Pancreas (tissue), 10 donors: ENCODE measurements at regions not wholly inside any gene's neighbourhood (a gene's known extent, or its start where the extent isn't known, plus 50 kb on each side); places are given as distances from the start of the nearest gene placed in this dataset.

Source experiments
- ATAC-seq, 4 donors: fragments of 200-7000 bp; cut with Tn5 transposase; one replicate each; pipeline versions ENCODE4 v1.8.0 to v1.9.1; 2020; ENCODE audit warnings: mild to moderate bottlenecking in 4 of 4, moderate library complexity in 4 of 4
- DNase-seq, 6 donors: peaks; one replicate each; pipeline ENCODE4 v3.0.0-alpha.2; 2020
- FAIRE-seq: peaks from 2 replicates; lab custom pipeline; 2012; peaks lifted over from hg19 to GRCh38; lab: Jason Lieb, UNC
- H3K27ac ChIP-seq, 4 donors: fragments of 200-600 bp; sonication (generic); 1 replicate in 3 of 4; 2 replicates in 1 of 4; pipeline versions ENCODE4 v1.5.0 to v1.8.0; 2020
- H3K27me3 ChIP-seq, 4 donors: fragments of 200-600 bp; one replicate each; pipeline ENCODE4 v1.8.0; 2021
- H3K36me3 ChIP-seq, 3 donors: fragments of 200-600 bp; sonication (generic) in 1 of 3; one replicate each; pipeline versions ENCODE4 v1.5.0 to v1.8.0; 2020 to 2021
- H3K4me1 ChIP-seq, 3 donors: fragments of 200-600 bp; one replicate each; pipeline ENCODE4 v1.8.0; 2021
- H3K4me3 ChIP-seq, 4 donors: fragments of 200-600 bp; sonication (generic) in 2 of 4; one replicate each; pipeline versions ENCODE4 v1.5.0 to v1.8.0; 2020 to 2021
- H3K9me3 ChIP-seq, 4 donors: fragments of 200-600 bp; one replicate each; pipeline ENCODE4 v1.8.0; 2021
- CTCF ChIP-seq, 4 donors: fragments of 200-600 bp; sonication (generic) in 3 of 4; IDR thresholded peaks; one replicate each; pipeline versions ENCODE4 v1.5.0 to v1.8.0; 2021; ENCODE audit warnings: antibody characterized with exemption in 4 of 4
- WGBS, 2 donors: extraction: QIAGEN DNeasy Blood & Tissue Kit; methylation state at CpG; one replicate each; pipeline ENCODE4 v1.1.7; 2013; 5-methylcytosine and 5-hydroxymethylcytosine counted together
- intact Hi-C, 3 donors: fragments of 100-400 bp; cut with DNase I; formaldehyde crosslinking; loops; one replicate each; pipeline versions ENCODE4 v1.11.1 to v1.14.2; 2022
- donor health status: healthy with polysubstance abuse.
- donor health status: DM: no; HTN: no; CAD: no; lungs with moderate emphysema.
- donor health status: DM: no; HTN: no; CAD: no.
- donor health status: control.
- donor health status: control.
- donor health status: Bipolar disorder and iron deficiency.
- donor health status: DM: yes; HTN: yes; CAD: no.
- donor health status: DM: no; HTN: no; CAD: no.
- donor health status: DM: no; HTN: no; CAD: no.
- donor health status: DM: yes; HTN: yes; CAD: no.

GRCh38 chr6:14226051-14226660, 108.6 kb downstream of the CD83 start:
- H3K27me3 ChIP-seq = no peaks in the 10 kb centered on the region
- intact Hi-C loops = no loop called here

GRCh38 chr6:14228571-14228970, 111.0 kb downstream of the CD83 start:
- ATAC-seq (peak in 1 of 4 donors; percentile 49), DNase-seq (no peak), FAIRE-seq (no peak)
- 58 to 62% methylated on average over 7 of the region's 7 CpGs for WGBS, 2 donors
- Histone ChIP-seq H3K4me1 (no peaks in the 10 kb centered on the region), H3K27ac (no peak overlapping the region), H3K36me3 (no peaks in the 10 kb centered on the region), H3K9me3 (no peaks in the 10 kb centered on the region), H3K4me3 (no peak overlapping the region), H3K27me3 (no peaks in the 10 kb centered on the region)
- intact Hi-C loops = no loop called here
- TF ChIP-seq CTCF (IDR thresholded peaks at IDR 0.05) = no peak

More at GRCh38 chr6:14226051-14226660, 108.6 kb downstream of the CD83 start:
- TF ChIP-seq CTCF (IDR thresholded peaks at IDR 0.05) = no peak
- ATAC-seq (no peak), FAIRE-seq (no peak), DNase-seq (no peak)
- no peak overlapping the region for H3K4me3 ChIP-seq
- H3K4me1 ChIP-seq = no peaks in the 10 kb centered on the region
- H3K9me3 ChIP-seq = no peaks in the 10 kb centered on the region
- no peak overlapping the region for H3K27ac ChIP-seq
- H3K36me3 ChIP-seq = no peaks in the 10 kb centered on the region
- 95% methylated on average over 2 of the region's 2 CpGs for WGBS, 2 donors

- TF ChIP-seq CTCF (IDR thresholded peaks at IDR 0.05) = no peak
- intact Hi-C loops = no loop called here
- no peaks in the 10 kb centered on the region for H3K27me3 ChIP-seq
- FAIRE-seq (no peak), DNase-seq (peak in 1 of 6 donors; percentile 14), ATAC-seq (peak in 3 of 4 donors; percentile 48 to 68 (median 57))
- WGBS, 2 donors = 58 to 63% methylated on average over 6 of the region's 6 CpGs
- no peaks in the 10 kb centered on the region for H3K4me1 ChIP-seq
- no peaks in the 10 kb centered on the region for H3K9me3 ChIP-seq
- peak overlapping the region in 1 of 4 donors; percentile 8 for H3K27ac ChIP-seq
- H3K4me3 ChIP-seq = no peak overlapping the region
- no peaks in the 10 kb centered on the region for H3K36me3 ChIP-seq
Measured at GRCh38 chr6:14231071-14231483, 113.5 kb downstream of the CD83 start.

- no peaks in the 10 kb centered on the region for H3K9me3 ChIP-seq
- H3K36me3 ChIP-seq = no peaks in the 10 kb centered on the region
- H3K27ac ChIP-seq = no peak overlapping the region
- DNase-seq = peak in 3 of 6 donors; percentile 26 to 52 (median 50)
- 60 to 65% methylated on average over 7 of the region's 7 CpGs for WGBS, 2 donors
- intact Hi-C loops = no loop called here
- peak in 2 of 4 donors; percentile 38 to 44 for ATAC-seq
- no peak for TF ChIP-seq CTCF (IDR thresholded peaks at IDR 0.05)
- FAIRE-seq = no peak
- no peaks in the 10 kb centered on the region for H3K4me1 ChIP-seq
- no peaks in the 10 kb centered on the region for H3K27me3 ChIP-seq
- H3K4me3 ChIP-seq = no peak overlapping the region
Measured at GRCh38 chr6:14231501-14232280, 114.1 kb downstream of the CD83 start.

GRCh38 chr6:14232889-14233288, 115.3 kb downstream of the CD83 start:
- ATAC-seq = no peak
- no peak for DNase-seq
- intact Hi-C loops = no loop called here
- no peak for TF ChIP-seq CTCF (IDR thresholded peaks at IDR 0.05)
- Histone ChIP-seq H3K9me3 (no peaks in the 10 kb centered on the region), H3K27me3 (no peaks in the 10 kb centered on the region), H3K36me3 (no peaks in the 10 kb centered on the region), H3K4me1 (no peaks in the 10 kb centered on the region), H3K4me3 (no peak overlapping the region), H3K27ac (no peak overlapping the region)
- FAIRE-seq = no peak
- 74% methylated on average over 2 of the region's 2 CpGs for WGBS, 2 donors
